DMS114 treated with DMSO at 0.1 percent for 48 hours (cell line): ENCODE measurements at regions not wholly inside any gene's neighbourhood (a gene's known extent, or its start where the extent isn't known, plus 50 kb on each side); places are given as distances from the start of the nearest gene placed in this dataset.

Source experiments
- DNase-seq: peaks from one replicate; lab custom pipeline; 2025; ENCODE audit not compliant: unreplicated experiment; lab: John Stamatoyannopoulos, UW

DNA sequence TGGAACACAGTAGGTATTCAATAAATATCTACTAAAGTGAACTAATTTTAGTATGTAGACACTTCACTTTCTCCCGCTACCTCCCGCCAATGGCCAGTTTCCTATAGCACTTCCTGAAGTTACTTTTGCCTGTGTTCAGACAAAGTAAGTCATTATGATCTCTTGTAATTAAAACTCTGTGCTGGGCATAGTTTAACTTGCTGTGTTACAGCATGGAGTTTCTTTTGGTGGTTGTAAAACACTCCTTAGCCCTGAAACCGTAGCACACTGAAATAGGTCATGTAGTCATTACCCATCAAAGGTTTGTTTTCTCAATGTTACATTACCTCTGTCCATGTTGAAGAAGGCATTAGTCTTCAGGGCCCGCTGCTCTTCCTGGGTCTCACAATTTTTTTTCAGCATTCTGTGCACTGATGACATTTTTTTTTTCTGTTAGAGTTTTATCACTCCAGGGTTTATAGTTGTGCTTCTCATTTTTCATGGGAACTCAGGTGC, 54.0 kb upstream of the CENPW start:
- DNase-seq, result no peak
